Left lobe of liver (tissue), 2 donors: ENCODE measurements at regions not wholly inside any gene's neighbourhood (a gene's known extent, or its start where the extent isn't known, plus 50 kb on each side); places are given as distances from the start of the nearest gene placed in this dataset.
"Not testable (repeated sequence)": the region's sequence is repeated elsewhere in the genome, so short reads cannot be mapped to it uniquely, and the experiment has no call there.

ENCODE experiments used
- ATAC-seq: fragments of 200-7000 bp; cut with Tn5 transposase; one replicate; pipeline ENCODE4 v1.9.1; 2020; ENCODE audit warnings: mild to moderate bottlenecking, moderate library complexity
- DNase-seq: peaks from one replicate; pipeline ENCODE4 v3.0.0-alpha.2; 2020; ENCODE audit warnings: low spot score
- donor health status: DM: no; HTN: no; CAD: no; lungs with moderate emphysema.
- donor health status: DM: no; HTN: yes; CAD: no.

- DNase-seq (no peak), ATAC-seq (no peak)
Measured at GRCh38 chr3:66552846-66553245, 52.0 kb upstream of the LRIG1 start.

GRCh38 chr3:66553441-66554113 is 52.8 kb upstream of the LRIG1 start:
- DNase-seq: no peak
- no peak for ATAC-seq

- DNase-seq: no peak
- ATAC-seq: no peak
Measured at GRCh38 chr3:66554178-66554577, 53.4 kb upstream of the LRIG1 start.

- no peak for ATAC-seq
- no peak for DNase-seq
Measured at GRCh38 chr3:66555214-66555844, 54.5 kb upstream of the LRIG1 start.

GRCh38 chr3:66557170-66557569 is 56.3 kb upstream of the LRIG1 start:
- DNase-seq: no peak
- no peak for ATAC-seq

GRCh38 chr3:66559924-66560323 is 59.1 kb upstream of the LRIG1 start:
- not testable (repeated sequence) for DNase-seq, ATAC-seq

- no peak for ATAC-seq
Measured at GRCh38 chr3:66561367-66561766, 60.5 kb upstream of the LRIG1 start.

GRCh38 chr3:66565301-66565700 is 64.5 kb upstream of the LRIG1 start:
- DNase-seq (no peak), ATAC-seq (no peak)

More at GRCh38 chr3:66561367-66561766, 60.5 kb upstream of the LRIG1 start:
- DNase-seq: no peak

GRCh38 chr3:66567077-66567476 is 66.3 kb upstream of the LRIG1 start:
- ATAC-seq (no peak), DNase-seq (no peak)

- no peak for DNase-seq
- ATAC-seq: no peak
Measured at GRCh38 chr3:66572090-66572675, 71.4 kb upstream of the LRIG1 start.

GRCh38 chr3:66572938-66573710 is 72.3 kb upstream of the LRIG1 start:
- no peak for DNase-seq
- no peak for ATAC-seq

GRCh38 chr3:66574091-66574490 is 73.3 kb upstream of the LRIG1 start:
- ATAC-seq: no peak
- no peak for DNase-seq

- ATAC-seq (peak; percentile 29), DNase-seq (no peak)
Measured at GRCh38 chr3:66577426-66578203, 76.8 kb upstream of the LRIG1 start.

- DNase-seq (no peak), ATAC-seq (no peak)
Measured at GRCh38 chr3:66581256-66581655, 80.4 kb upstream of the LRIG1 start.

GRCh38 chr3:66582721-66583423 is 82.0 kb upstream of the LRIG1 start:
- no peak for DNase-seq
- no peak for ATAC-seq

GRCh38 chr3:66583424-66584040 is 82.7 kb upstream of the LRIG1 start:
- no peak for ATAC-seq

GRCh38 chr3:66585520-66586095 is 84.8 kb upstream of the LRIG1 start:
- DNase-seq (no peak), ATAC-seq (no peak)

More at GRCh38 chr3:66583424-66584040, 82.7 kb upstream of the LRIG1 start:
- DNase-seq: no peak

- DNase-seq (peak; percentile 54), ATAC-seq (peak; percentile 82)
Measured at GRCh38 chr3:66586853-66587252, 86.0 kb upstream of the LRIG1 start.

- ATAC-seq (peak; percentile 94), DNase-seq (peak; percentile 78)
Measured at GRCh38 chr3:66588340-66588847, 87.6 kb upstream of the LRIG1 start.
